ENCODE measurements at regions not wholly inside any gene's neighbourhood (a gene's known extent, or its start where the extent isn't known, plus 50 kb on each side); places are given as distances from the start of the nearest gene placed in this dataset.

- 57% methylated on average over 3 of the region's 3 CpGs for WGBS
- Histone ChIP-seq H3K27ac (ENCODE audit: low read depth in 1 of 2, low read length in 2 of 2) (no peak overlapping the region), H3K27me3 (ENCODE audit: control insufficient read depth in 4 of 4, insufficient read depth in 4 of 4, low read length in 3 of 4) (no peaks in the 10 kb centered on the region), H3K4me1 (ENCODE audit: control insufficient read depth in 4 of 4, insufficient read depth in 4 of 4, low read length in 3 of 4) (no peaks in the 10 kb centered on the region), H3K9me3 (ENCODE audit: control insufficient read depth in 4 of 4, low read length in 3 of 4) (peaks cover 0 to 2% (median 0%) of the 10 kb centered on the region in 4 donors), H3K36me3 (ENCODE audit: control insufficient read depth in 4 of 4, insufficient read depth in 3 of 4, low read depth in 1 of 4, low read length in 3 of 4) (no peaks in the 10 kb centered on the region), H3K9ac (ENCODE audit: low read depth in 1 of 2, low read length in 2 of 2) (no peak overlapping the region), H3K4me3 (ENCODE audit: low read depth in 1 of 3, low read length in 3 of 3) (no peak overlapping the region)
- TF ChIP-seq HNF4G (IDR thresholded peaks at IDR 0.05) = no peak
- no peak for TF ChIP-seq TAF1 (conservative IDR thresholded peaks at IDR 0.05)
- TF ChIP-seq CTCF (IDR thresholded peaks at IDR 0.05; ENCODE audit: low read depth, low read length, missing input control) = no peak
- no peak for TF ChIP-seq JUND (IDR thresholded peaks at IDR 0.05)
- TF ChIP-seq REST (IDR thresholded peaks at IDR 0.05) = no peak
- TF ChIP-seq HNF4A (conservative IDR thresholded peaks at IDR 0.05) = no peak
- TF ChIP-seq RAD21 (IDR thresholded peaks at IDR 0.05) = no peak
- TF ChIP-seq GABPA (IDR thresholded peaks at IDR 0.05 in 1 of 2, conservative IDR thresholded peaks at IDR 0.05 in 1 of 2) = no peak
- TF ChIP-seq MAX (IDR thresholded peaks at IDR 0.05) = no peak
- no peak for TF ChIP-seq EGR1 (IDR thresholded peaks at IDR 0.05; ENCODE audit: low read depth in 2 of 2)
- no peak for DNase-seq (ENCODE audit: low spot score)
Measured at GRCh38 chr10:10613656-10614244, 403.9 kb upstream of the CELF2 start.

GRCh38 chr10:10617686-10618085, 400.0 kb upstream of the CELF2 start:
- TF ChIP-seq JUND (IDR thresholded peaks at IDR 0.05) = no peak
- TF ChIP-seq ATF3 (IDR thresholded peaks at IDR 0.05) = no peak
- no peak for TF ChIP-seq SP1 (IDR thresholded peaks at IDR 0.05)
- Histone ChIP-seq H3K27me3 (ENCODE audit: control insufficient read depth in 4 of 4, insufficient read depth in 4 of 4, low read length in 3 of 4) (no peaks in the 10 kb centered on the region), H3K9me3 (ENCODE audit: control insufficient read depth in 4 of 4, low read length in 3 of 4) (peaks cover 0 to 2% (median 0%) of the 10 kb centered on the region in 4 donors), H3K36me3 (ENCODE audit: control insufficient read depth in 4 of 4, insufficient read depth in 3 of 4, low read depth in 1 of 4, low read length in 3 of 4) (no peaks in the 10 kb centered on the region), H3K27ac (ENCODE audit: low read depth in 1 of 2, low read length in 2 of 2) (no peak overlapping the region), H3K9ac (ENCODE audit: low read depth in 1 of 2, low read length in 2 of 2) (no peak overlapping the region), H3K4me1 (ENCODE audit: control insufficient read depth in 4 of 4, insufficient read depth in 4 of 4, low read length in 3 of 4) (no peaks in the 10 kb centered on the region), H3K4me3 (ENCODE audit: low read depth in 1 of 3, low read length in 3 of 3) (no peak overlapping the region)
- WGBS = 88% methylated on average over 2 of the region's 2 CpGs
- no peak for DNase-seq (ENCODE audit: low spot score)

- no peak for TF ChIP-seq HNF4A (conservative IDR thresholded peaks at IDR 0.05)
- TF ChIP-seq TAF1 (conservative IDR thresholded peaks at IDR 0.05) = no peak
- TF ChIP-seq EGR1 (IDR thresholded peaks at IDR 0.05; ENCODE audit: low read depth in 2 of 2) = no peak
- TF ChIP-seq ZBTB33 (IDR thresholded peaks at IDR 0.05) = no peak
- no peak for TF ChIP-seq HNF4G (IDR thresholded peaks at IDR 0.05)
- no peak for TF ChIP-seq GABPA (IDR thresholded peaks at IDR 0.05 in 1 of 2, conservative IDR thresholded peaks at IDR 0.05 in 1 of 2)
- TF ChIP-seq RAD21 (IDR thresholded peaks at IDR 0.05) = no peak
- TF ChIP-seq FOXA1 (IDR thresholded peaks at IDR 0.05) = no peak
- no peak for TF ChIP-seq YY1 (IDR thresholded peaks at IDR 0.05)
- no peak for DNase-seq (ENCODE audit: low spot score)
- WGBS = 75% methylated on average over 1 of the region's 1 CpG
Measured at GRCh38 chr10:10618139-10618538, 399.5 kb upstream of the CELF2 start.

More at GRCh38 chr10:10618139-10618538, 399.5 kb upstream of the CELF2 start:
- no peak overlapping the region for H3K4me3 ChIP-seq (ENCODE audit: low read depth in 1 of 3, low read length in 3 of 3)
- H3K4me1 ChIP-seq (ENCODE audit: control insufficient read depth in 4 of 4, insufficient read depth in 4 of 4, low read length in 3 of 4) = no peaks in the 10 kb centered on the region
- H3K27ac ChIP-seq (ENCODE audit: low read depth in 1 of 2, low read length in 2 of 2) = no peak overlapping the region
- H3K9ac ChIP-seq (ENCODE audit: low read depth in 1 of 2, low read length in 2 of 2) = no peak overlapping the region
- H3K36me3 ChIP-seq (ENCODE audit: control insufficient read depth in 4 of 4, insufficient read depth in 3 of 4, low read depth in 1 of 4, low read length in 3 of 4) = no peaks in the 10 kb centered on the region
- H3K9me3 ChIP-seq (ENCODE audit: control insufficient read depth in 4 of 4, low read length in 3 of 4) = peaks cover 0 to 2% (median 0%) of the 10 kb centered on the region in 4 donors
- no peaks in the 10 kb centered on the region for H3K27me3 ChIP-seq (ENCODE audit: control insufficient read depth in 4 of 4, insufficient read depth in 4 of 4, low read length in 3 of 4)
